SIG-M5 treated with dmso at 0.1 percent for 504 hours (cell line): ENCODE measurements at regions not wholly inside any gene's neighbourhood (a gene's known extent, or its start where the extent isn't known, plus 50 kb on each side); places are given as distances from the start of the nearest gene placed in this dataset.

ENCODE experiments used
- DNase-seq: peaks from one replicate; lab custom pipeline; 2025; ENCODE audit not compliant: unreplicated experiment; lab: John Stamatoyannopoulos, UW

DNA sequence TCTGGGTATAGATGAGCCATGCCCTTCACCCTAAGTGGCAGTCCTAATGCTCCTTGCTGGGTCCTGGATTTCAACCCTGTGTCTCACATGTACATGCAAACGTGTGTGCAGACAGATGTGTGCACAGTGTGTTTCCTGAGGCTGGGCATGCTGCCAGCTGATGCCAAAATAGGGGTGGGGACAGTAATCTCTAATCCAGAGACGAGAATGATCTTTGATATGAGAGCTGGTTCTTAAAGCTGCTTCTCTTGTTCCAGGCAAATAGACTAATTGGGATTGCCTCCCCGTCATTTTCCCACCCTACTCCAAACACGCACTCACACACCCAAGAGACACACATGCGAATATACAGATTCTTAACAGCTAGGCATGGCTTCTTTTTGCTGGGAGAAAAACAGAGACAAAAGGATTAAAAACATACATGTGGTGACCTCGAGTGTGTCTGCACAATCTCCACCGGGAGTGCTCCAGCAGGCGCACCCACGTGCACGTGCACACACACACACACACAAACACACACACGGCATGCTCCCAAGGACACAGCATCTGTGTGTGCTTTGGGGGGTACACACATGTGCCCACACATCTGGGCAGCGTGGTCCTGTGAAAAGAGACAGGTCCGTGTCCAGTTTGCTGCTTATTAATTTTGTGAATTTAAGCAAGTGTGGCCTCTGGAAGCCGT is 102.1 kb upstream of the ZBTB40 start:
- DNase-seq, result no peak

- DNase-seq, result no peak
Measured at GRCh38 chr1:22350171-22350923, 101.3 kb upstream of the ZBTB40 start.

GRCh38 chr1:22350924-22351767 is 100.5 kb upstream of the ZBTB40 start:
- DNase-seq, result no peak

GRCh38 chr1:22351768-22352080 is 99.9 kb upstream of the ZBTB40 start:
- no peak for DNase-seq

GRCh38 chr1:22352355-22352754 is 99.3 kb upstream of the ZBTB40 start:
- DNase-seq, result no peak

DNA sequence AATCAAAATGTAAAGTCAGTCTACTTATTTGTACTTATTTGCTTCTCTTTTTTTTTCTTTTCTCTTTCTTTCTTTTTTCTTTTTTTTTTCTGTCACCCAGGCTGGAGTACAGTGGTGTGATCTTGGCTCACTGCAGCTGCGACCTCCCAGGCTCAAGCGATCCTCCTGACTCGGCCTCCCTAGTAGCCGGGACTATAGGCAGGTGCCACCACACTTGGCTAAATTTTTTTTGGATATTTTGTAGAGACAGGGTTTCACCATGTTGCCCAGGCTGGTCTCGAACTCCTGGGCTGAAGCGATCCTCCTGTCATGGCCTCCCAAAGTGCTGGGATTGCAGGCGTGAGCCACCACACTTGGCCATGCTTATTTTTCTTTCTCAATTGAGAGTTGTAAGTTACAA is 98.8 kb upstream of the ZBTB40 start:
- DNase-seq, result no peak

DNA sequence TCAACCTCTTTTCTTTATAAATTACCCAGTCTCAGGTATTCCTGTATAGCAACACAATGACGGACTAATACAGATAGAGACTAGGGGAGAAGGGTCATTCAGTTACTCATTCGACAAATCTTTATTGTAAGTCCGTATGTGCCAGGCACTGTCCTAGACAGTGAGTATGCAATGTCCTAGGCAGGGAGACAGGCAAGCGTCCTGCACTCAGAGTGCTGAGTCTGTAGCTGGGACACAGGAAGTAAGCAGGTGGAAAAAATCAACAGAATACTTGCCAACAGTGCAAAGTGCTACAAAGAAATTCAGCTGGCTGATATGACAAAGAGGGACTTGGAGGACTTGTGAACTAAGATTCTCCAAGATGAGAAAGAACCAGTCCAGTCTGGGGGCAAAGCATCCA is 92.2 kb upstream of the ZBTB40 start:
- DNase-seq, result no peak

DNA sequence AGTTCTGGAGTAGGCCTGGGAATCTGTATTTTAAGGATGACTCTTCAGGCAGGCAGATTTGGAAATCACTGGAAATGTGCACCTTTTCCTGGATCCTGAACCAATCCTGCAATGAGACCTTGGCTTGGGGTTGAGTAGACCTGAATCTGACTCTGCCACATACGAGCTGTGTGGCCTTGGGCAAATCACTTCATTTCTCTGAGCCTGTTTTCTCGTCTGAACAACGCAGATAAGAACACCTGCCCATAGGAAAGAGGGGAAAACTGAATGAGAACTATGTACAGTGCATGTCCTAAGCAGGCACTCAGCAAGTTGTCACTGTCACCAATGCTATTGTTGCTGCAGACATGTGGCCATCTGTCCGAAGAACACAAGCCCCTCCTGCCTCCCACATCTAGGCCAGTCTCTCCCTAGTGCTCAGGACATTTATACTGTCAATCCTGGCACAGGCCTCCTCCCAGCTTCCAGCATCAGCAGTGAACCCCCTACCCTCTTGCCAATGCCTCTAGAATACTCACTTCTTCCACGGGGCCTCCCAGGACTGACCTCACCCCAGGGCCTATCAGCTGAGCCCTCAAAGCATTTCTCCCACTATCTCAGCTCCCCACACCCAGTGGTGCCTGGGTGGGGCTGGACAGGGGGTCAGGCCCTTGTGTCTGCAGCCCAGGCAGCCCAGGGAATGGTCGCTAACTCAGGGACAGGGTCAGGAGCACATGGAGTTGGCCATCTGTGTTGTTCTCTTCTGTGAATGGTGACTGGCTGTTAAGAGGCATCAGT is 88.8 kb upstream of the ZBTB40 start:
- no peak for DNase-seq

- no peak for DNase-seq
Measured at GRCh38 chr1:22363403-22364325, 88.0 kb upstream of the ZBTB40 start.

DNA sequence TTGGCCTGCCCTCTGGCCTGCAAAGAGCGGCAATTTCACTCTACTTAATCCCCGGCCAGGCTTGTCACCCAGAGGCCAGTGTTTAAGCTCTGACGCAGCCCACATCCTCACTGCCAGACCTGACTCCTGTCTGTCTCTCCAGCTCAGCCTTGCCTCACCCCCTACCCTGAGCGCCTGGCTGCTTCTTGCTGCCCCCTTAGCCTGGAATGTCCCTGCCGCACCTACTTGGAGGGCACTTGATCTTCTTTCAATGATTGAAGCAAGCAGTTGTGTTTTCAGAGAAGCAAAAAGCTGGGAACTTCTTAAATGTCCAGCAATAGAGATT is 87.4 kb upstream of the ZBTB40 start:
- DNase-seq, result no peak

DNA sequence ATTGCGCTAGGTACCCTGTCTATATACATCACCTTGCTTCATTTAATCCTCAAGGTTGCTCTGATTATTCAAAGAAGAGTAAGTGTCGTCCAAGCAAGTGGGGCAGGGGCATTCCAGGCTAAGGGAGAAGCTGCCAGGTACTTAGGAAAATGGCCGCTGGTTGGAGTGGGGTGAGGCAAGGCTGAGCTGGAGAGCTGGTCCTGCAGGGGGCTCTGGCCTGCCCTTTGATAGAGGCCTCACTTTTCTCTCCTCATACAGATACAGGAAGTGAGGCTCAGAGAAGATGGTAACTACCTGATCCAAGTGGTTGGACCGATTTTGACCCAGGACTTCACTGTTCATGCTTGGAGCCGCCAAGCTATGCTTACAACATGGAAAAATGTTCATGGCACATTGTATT is 86.9 kb upstream of the ZBTB40 start:
- no peak for DNase-seq

DNA sequence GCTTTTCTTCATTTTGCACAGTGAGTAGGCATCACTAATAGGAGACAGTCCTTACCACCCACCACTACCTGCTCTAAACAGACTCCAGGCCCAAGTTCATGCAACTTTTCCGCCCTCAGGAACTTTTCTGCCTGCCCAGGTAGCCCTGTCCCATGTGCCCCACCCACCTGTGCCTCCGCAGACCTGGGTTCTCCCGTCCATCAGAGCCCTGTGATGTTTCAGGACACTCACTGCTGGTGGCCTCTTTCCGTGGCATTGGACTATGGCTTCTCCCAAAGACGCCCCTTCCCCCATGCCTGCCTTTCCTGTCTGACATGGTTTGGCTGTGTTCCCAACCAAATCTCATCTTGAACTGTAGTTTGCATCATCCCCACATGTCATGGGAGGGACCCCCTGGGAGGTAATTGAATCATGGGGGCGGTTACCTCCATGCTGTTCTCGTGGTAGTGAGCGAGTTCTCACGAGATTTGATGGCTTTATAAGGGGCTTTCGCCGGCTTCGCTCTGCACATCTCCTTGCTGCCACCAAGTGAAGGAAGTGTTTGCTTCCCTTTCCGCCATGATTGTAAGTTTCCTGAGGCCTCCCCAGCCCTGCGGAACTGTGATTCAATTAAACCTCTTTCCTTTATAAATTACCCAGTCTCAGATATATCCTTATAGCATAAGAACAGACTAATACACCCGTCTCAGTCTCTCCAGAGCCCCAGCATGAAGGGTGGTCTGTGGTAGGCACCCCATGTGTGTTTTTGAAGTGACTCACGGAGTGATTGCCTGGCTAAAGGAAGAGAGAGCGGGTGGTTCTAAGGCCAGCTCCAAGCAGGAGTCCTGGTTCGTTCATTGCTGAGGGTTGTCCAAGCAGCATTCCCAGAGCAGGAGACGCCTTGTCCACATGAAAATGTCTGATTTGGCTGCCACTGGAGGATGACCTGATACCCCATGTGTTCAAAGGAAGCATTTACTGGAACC is 86.0 kb upstream of the ZBTB40 start:
- no peak for DNase-seq

DNA sequence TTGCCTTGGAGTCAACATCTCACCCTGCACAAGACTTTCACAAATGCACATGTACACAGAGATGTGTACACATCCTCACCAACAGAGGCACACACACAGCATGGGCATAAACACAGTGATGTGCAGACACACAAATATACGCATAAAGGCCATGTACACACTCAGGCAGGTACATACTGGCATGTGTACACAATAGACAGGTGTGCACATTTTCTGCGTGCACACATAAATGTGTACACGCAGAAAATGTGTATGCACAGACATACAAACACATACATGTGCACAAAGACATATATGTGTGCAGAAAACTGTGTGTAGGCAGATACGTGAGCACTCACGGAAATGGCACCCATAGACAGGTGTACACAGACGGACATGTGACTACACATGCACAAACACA is 85.3 kb upstream of the ZBTB40 start:
- no peak for DNase-seq

- DNase-seq, result no peak
Measured at GRCh38 chr1:22368125-22368524, 83.5 kb upstream of the ZBTB40 start.

GRCh38 chr1:22369294-22370189 is 82.1 kb upstream of the ZBTB40 start:
- DNase-seq, result no peak

DNA sequence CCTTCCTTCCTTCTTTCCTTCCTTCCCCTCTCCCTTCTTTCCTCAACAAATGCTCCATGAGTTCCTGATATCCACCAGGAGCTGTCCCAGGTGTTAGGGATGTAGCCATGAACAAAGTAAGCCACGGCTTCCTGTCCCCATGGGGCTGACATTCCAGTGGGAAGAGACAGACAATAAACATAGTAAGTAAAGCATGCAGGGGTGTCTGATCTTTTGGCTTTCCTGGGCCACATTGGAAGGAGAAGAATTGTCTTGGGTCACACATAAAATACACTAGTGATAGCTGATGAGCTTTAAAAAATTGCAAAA is 81.5 kb upstream of the ZBTB40 start:
- no peak for DNase-seq

GRCh38 chr1:22371408-22371807 is 80.2 kb upstream of the ZBTB40 start:
- no peak for DNase-seq

DNA sequence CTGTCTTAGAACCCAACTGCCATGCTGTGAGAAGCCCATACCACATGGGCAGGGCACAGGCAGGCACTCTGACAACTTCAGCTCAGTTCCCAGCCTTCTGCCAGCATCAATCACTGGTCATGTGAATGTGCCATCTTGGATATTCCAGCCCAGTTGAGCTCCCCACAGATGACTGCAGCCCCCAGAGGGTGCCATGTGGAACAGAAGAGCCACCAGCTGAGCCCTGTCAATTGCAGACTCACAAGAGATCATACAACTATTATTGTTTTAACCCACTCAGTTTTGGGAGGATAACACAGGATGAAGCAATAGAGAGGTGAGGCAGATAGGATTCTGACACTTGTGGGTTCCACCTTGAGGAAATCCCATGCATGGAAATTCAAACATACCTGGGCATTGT is 78.4 kb upstream of the ZBTB40 start:
- DNase-seq, result no peak
